Right lobe of liver (tissue), 6 donors: ENCODE measurements at regions not wholly inside any gene's neighbourhood (a gene's known extent, or its start where the extent isn't known, plus 50 kb on each side); places are given as distances from the start of the nearest gene placed in this dataset.

Experiments used
- ATAC-seq, 4 donors: fragments of 200-7000 bp; cut with Tn5 transposase; one replicate each; pipeline ENCODE4 v1.9.1; 2020; ENCODE audit warnings: mild to moderate bottlenecking in 4 of 4, moderate library complexity in 4 of 4
- DNase-seq, 3 donors: peaks; one replicate each; pipeline ENCODE4 v3.0.0-alpha.2; 2020
- H3K27ac ChIP-seq, 3 donors: fragments of 200-600 bp; one replicate each; pipeline ENCODE4 v1.8.0; 2022
- H3K27me3 ChIP-seq, 2 donors: fragments of 200-600 bp; one replicate each; pipeline ENCODE4 v1.8.0; 2022
- H3K36me3 ChIP-seq, 4 donors: fragments of 200-600 bp; sonication (generic) in 1 of 4; one replicate each; pipeline versions ENCODE4 v1.5.1 to v1.8.0; 2017 to 2022; ENCODE audit warnings: control low read depth in 1 of 4
- H3K4me1 ChIP-seq, 4 donors: fragments of 200-600 bp; sonication (generic) in 1 of 4; one replicate each; pipeline versions ENCODE4 v1.5.1 to v1.8.0; 2017 to 2022; ENCODE audit warnings: control low read depth in 1 of 4
- H3K4me3 ChIP-seq, 3 donors: fragments of 200-600 bp; one replicate each; pipeline ENCODE4 v1.8.0; 2022
- H3K9me3 ChIP-seq, 4 donors: fragments of 200-600 bp; sonication (generic) in 1 of 4; one replicate each; pipeline versions ENCODE4 v1.5.1 to v1.8.0; 2017 to 2022; ENCODE audit warnings: control low read depth in 1 of 4
- POLR2A ChIP-seq: fragments of 450-650 bp; IDR thresholded peaks from one replicate; pipeline ENCODE4 v1.6.1; 2017; ENCODE audit warnings: antibody characterized with exemption, mild to moderate bottlenecking
- WGBS: methylation state at CpG from one replicate; pipeline ENCODE4 v1.1.6; 2018; ENCODE audit warnings: low coverage, low lambda C conversion rate; ENCODE audit not compliant: insufficient coverage; ENCODE audit errors: missing lambda C conversion rate; 5-methylcytosine and 5-hydroxymethylcytosine counted together
- intact Hi-C, 2 donors: fragments of 100-400 bp; cut with DNase I; formaldehyde crosslinking; loops; one replicate each; pipeline versions ENCODE4 v1.11.2 to v1.14.1; 2022
- TF ChIP-seq, protein P1 (sequence below), 4 donors: fragments of 200-600 bp in 3 of 4; fragments of 450-650 bp in 1 of 4; IDR thresholded peaks; one replicate each; pipeline versions ENCODE4 v1.5.1 to v1.8.0; 2016 to 2022; ENCODE audit warnings: antibody characterized with exemption in 4 of 4, mild to moderate bottlenecking in 2 of 4
- donor health status: DM: no; HTN: yes; CAD: no.
- donor health status: DM: no; HTN: no; CAD: no.
- donor health status: DM: no; HTN: no; CAD: no.
- donor health status: DM: no; HTN: yes; CAD: no.
- donor health status: DM: no; HTN: yes; CAD: no.

DNA sequence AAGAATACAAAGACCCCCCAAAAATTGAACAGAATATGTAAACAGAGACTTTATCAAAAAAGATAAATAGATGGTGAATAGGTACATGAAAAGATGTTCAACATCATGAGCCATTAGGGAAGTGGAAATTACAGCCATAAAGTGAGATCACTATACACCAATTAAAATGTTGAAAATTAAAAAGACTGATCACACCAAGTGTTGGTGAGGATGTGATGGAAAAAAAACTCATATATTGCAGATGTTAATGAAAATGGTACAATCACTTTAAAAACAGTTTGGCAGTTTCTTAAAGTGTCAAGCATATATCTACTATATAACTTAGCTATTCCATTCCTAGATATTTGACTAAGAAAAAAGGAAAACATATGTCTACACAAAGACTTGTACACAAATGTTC lies 280.5 kb downstream of the DHX35 start:
- H3K9me3 ChIP-seq: peaks cover 0 to 5% (median 0%) of the 10 kb centered on the region in 4 donors
- intact Hi-C loops: no loop called here
- no peak for TF ChIP-seq POLR2A
- TF ChIP-seq, protein P1, sequence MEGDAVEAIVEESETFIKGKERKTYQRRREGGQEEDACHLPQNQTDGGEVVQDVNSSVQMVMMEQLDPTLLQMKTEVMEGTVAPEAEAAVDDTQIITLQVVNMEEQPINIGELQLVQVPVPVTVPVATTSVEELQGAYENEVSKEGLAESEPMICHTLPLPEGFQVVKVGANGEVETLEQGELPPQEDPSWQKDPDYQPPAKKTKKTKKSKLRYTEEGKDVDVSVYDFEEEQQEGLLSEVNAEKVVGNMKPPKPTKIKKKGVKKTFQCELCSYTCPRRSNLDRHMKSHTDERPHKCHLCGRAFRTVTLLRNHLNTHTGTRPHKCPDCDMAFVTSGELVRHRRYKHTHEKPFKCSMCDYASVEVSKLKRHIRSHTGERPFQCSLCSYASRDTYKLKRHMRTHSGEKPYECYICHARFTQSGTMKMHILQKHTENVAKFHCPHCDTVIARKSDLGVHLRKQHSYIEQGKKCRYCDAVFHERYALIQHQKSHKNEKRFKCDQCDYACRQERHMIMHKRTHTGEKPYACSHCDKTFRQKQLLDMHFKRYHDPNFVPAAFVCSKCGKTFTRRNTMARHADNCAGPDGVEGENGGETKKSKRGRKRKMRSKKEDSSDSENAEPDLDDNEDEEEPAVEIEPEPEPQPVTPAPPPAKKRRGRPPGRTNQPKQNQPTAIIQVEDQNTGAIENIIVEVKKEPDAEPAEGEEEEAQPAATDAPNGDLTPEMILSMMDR (IDR thresholded peaks at IDR 0.05): no peak
- no peak overlapping the region for H3K4me3 ChIP-seq
- DNase-seq (no peak), ATAC-seq (no peak)
- no peaks in the 10 kb centered on the region for H3K27me3 ChIP-seq
- H3K36me3 ChIP-seq: no peaks in the 10 kb centered on the region
- no peak overlapping the region for H3K27ac ChIP-seq
- no peaks in the 10 kb centered on the region for H3K4me1 ChIP-seq

DNA sequence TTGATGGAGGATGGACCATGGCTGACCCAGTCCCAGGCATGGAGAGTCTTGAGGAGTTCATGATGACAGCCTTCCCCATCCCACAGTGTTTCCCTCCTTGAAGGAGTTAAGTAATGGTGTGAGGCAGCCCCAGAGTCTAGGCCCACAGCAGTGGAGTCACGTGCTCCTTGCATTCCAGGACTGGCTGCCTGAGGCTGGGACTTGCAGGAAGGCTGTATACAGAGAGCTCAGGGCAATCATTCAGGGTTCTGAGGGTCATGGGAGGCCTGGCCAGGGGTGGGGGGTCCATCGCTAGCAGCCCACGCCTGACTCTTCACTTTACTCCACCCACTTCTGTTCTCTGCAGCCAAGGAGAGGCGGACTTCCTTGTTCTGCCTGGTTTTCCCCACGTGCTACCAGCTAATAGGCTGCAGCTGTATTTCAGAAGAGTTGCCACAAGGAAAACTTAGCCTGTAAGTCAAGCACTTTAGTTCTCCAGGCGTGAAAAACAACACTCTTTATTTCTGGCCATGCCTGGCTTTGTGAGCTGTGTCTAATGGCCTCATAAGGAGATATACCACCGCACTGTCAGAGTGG lies 272.5 kb downstream of the DHX35 start:
- no peaks in the 10 kb centered on the region for H3K4me1 ChIP-seq
- H3K4me3 ChIP-seq: no peak overlapping the region
- TF ChIP-seq, protein P1 (IDR thresholded peaks at IDR 0.05): no peak
- no peak for TF ChIP-seq POLR2A
- DNase-seq (no peak), ATAC-seq (no peak)
- intact Hi-C loops: no loop called here
- 56% methylated on average over 3 of the region's 7 CpGs for WGBS
- no peak overlapping the region for H3K27ac ChIP-seq
- no peaks in the 10 kb centered on the region for H3K9me3 ChIP-seq
- H3K27me3 ChIP-seq: no peaks in the 10 kb centered on the region
- no peaks in the 10 kb centered on the region for H3K36me3 ChIP-seq

DNA sequence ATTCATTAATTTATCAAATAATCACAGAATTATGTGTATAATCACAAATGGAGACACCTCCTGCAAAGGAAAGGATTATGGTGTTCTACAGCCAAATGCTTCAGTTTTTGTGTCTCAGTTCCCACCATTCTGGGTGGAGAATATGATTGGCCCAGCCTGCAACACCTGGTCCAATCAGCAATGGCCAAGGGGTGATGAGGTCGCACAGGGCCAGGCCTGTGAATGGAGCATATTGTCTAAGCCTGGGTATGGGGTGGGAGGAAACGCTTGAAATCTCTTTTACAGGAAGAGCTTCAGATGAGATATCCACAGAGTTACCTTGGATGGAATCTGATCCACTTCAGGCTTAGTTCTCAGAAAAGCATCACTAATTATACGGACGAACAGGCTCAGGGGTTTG lies 271.6 kb downstream of the DHX35 start:
- 83% methylated on average over 2 of the region's 4 CpGs for WGBS
- H3K27ac ChIP-seq: no peak overlapping the region
- TF ChIP-seq POLR2A: no peak
- TF ChIP-seq, protein P1 (IDR thresholded peaks at IDR 0.05): no peak
- no peak for ATAC-seq
- no peak for DNase-seq
- H3K27me3 ChIP-seq: no peaks in the 10 kb centered on the region
- no peak overlapping the region for H3K4me3 ChIP-seq
- no peaks in the 10 kb centered on the region for H3K4me1 ChIP-seq
- H3K9me3 ChIP-seq: no peaks in the 10 kb centered on the region
- intact Hi-C loops: no loop called here
- H3K36me3 ChIP-seq: no peaks in the 10 kb centered on the region

DNA sequence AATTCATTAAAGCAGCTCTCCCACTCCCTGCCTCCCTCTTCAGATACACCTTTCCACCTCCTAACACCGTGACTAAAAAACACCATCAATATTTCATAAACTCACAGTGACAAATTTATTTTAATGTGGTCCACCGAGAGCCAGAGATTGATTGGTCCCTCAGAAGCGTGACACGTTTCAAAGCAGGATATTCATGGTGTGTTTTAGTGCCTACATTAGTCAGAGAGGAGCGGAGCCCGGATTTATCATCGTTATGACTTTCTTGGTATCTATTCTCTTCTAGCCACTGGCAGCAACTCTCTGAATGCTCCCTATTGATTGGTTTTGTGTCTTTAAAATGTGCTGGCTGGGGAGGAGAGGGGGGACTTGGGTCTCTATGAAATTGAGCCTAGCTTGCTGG lies 265.3 kb downstream of the DHX35 start:
- intact Hi-C loops: no loop called here
- DNase-seq (no peak), ATAC-seq (no peak)
- Histone ChIP-seq H3K4me3 (no peak overlapping the region), H3K36me3 (no peaks in the 10 kb centered on the region), H3K27ac (no peak overlapping the region), H3K27me3 (no peaks in the 10 kb centered on the region), H3K9me3 (no peaks in the 10 kb centered on the region), H3K4me1 (no peaks in the 10 kb centered on the region)
- WGBS: 44% methylated on average over 7 of the region's 7 CpGs
- no peak for TF ChIP-seq POLR2A
- TF ChIP-seq, protein P1 (IDR thresholded peaks at IDR 0.05): no peak

DNA sequence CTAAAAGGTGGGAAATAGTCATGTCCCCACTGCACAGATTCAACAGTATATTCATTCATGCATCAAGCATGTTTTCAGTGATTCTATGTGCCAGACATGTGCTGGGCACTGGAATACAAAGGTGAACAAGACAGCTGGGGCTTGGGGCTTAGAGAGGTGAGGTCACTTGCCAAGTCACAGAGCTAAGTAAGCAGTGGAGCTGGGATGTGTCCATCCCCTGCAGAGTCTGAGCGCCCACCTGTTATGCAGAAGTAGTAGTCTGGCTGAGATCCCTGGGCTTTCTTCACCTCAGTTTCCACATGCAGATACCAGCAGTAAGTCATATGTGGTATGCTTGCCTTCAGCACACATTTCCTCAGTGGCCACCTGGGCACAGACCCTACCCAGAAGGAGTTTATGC lies 263.8 kb downstream of the DHX35 start:
- TF ChIP-seq, protein P1 (IDR thresholded peaks at IDR 0.05): no peak
- Histone ChIP-seq H3K27me3 (no peaks in the 10 kb centered on the region), H3K27ac (no peak overlapping the region), H3K4me1 (no peaks in the 10 kb centered on the region), H3K36me3 (no peaks in the 10 kb centered on the region), H3K9me3 (no peaks in the 10 kb centered on the region), H3K4me3 (no peak overlapping the region)
- intact Hi-C loops: no loop called here
- DNase-seq (no peak), ATAC-seq (no peak)
- no CpG with 5 or more reads among the region's 1 CpG for WGBS
